HepG2 (cell line): ENCODE measurements at regions not wholly inside any gene's neighbourhood (a gene's known extent, or its start where the extent isn't known, plus 50 kb on each side); places are given as distances from the start of the nearest gene placed in this dataset.

ENCODE experiments used
- ATAC-seq: fragments of 200-7000 bp; cut with Tn5 transposase; 3 replicates; pipeline ENCODE4 v1.9.1; 2020; ENCODE audit warnings: mild to moderate bottlenecking, moderate library complexity
- BruUV-seq: library from RNA; stranded (reverse); fragments of 400-500 nt; replicated peaks from 2 replicates; lab custom pipeline; 2021; lab: Mats Ljungman, UMichigan
- CTCF ChIA-PET: fragments of 300-600 bp; formaldehyde crosslinking; extraction: SDS; loops from one replicate; lab custom pipeline; 2021; ENCODE audit warnings: low total read pairs, inconsistent platforms, low intra/inter-chr PET ratio; lab: Yijun Ruan, JAX
- POLR2A ChIA-PET: fragments of 350-600 bp; sonication (Branson Sonifier 250); formaldehyde crosslinking; loops from one replicate; lab custom pipeline; 2020; ENCODE audit warnings: antibody characterized with exemption, inconsistent platforms; lab: Yijun Ruan, JAX
- DNase-seq: peaks from one replicate; pipeline ENCODE4 v3.0.0-alpha.2; 2015; ENCODE audit warnings: low spot score
- FAIRE-seq: peaks from 3 replicates; lab custom pipeline; 2011; peaks lifted over from hg19 to GRCh38; lab: Jason Lieb, UNC
- H2AFZ ChIP-seq: one replicate; pipeline ENCODE4 v1.6.1; 2011; ENCODE audit warnings: low read length, inconsistent platforms
- H3K27ac ChIP-seq: fragments of 300-600 bp; 3 replicates; pipeline ENCODE4 v1.8.0; 2011; ENCODE audit warnings: mixed run types, mild to moderate bottlenecking, mixed read lengths, low read length, inconsistent platforms; ENCODE audit not compliant: insufficient read depth; ENCODE audit errors: extremely low read length
- H3K27me3 ChIP-seq, 2 experiments: fragments of 200-600 bp in 1 of 2; 2 replicates in 1 of 2; 3 replicates in 1 of 2; pipeline versions ENCODE4 v1.6.0 to v1.8.0; 2011; ENCODE audit warnings: low read length in 2 of 2, mild to moderate bottlenecking in 2 of 2, moderate library complexity in 2 of 2, inconsistent platforms in 1 of 2; ENCODE audit not compliant: insufficient read depth in 2 of 2, control insufficient read depth in 1 of 2
- H3K36me3 ChIP-seq, 2 experiments: fragments of 200-600 bp in 1 of 2; replicated peaks in 1 of 2; 2 replicates in 1 of 2; 3 replicates in 1 of 2; pipeline versions ENCODE4 v1.5.1 to v1.8.0; 2011; ENCODE audit warnings: low read length in 2 of 2, inconsistent platforms in 1 of 2; ENCODE audit not compliant: insufficient read depth in 2 of 2, control insufficient read depth in 1 of 2
- H3K4me1 ChIP-seq: 2 replicates; pipeline ENCODE4 v1.5.1; 2012; ENCODE audit warnings: low read length, inconsistent platforms; ENCODE audit not compliant: insufficient read depth
- H3K4me2 ChIP-seq: 2 replicates; pipeline ENCODE4 v1.6.0; 2011; ENCODE audit warnings: low read depth, low read length, inconsistent platforms
- H3K4me3 ChIP-seq, 3 experiments: fragments of 200-600 bp in 1 of 3; sonication (generic), shearing (Covaris generic) in 1 of 3; replicated peaks in 1 of 3; 2 replicates each; pipeline ENCODE4 v1.5.1; 2011 to 2016; ENCODE audit warnings: low read length in 3 of 3, inconsistent platforms in 2 of 3, low read depth in 2 of 3, mild to moderate bottlenecking in 2 of 3, control low read depth in 1 of 3, mixed read lengths in 1 of 3; ENCODE audit not compliant: insufficient read depth in 1 of 3
- H3K79me2 ChIP-seq: one replicate; pipeline ENCODE4 v1.6.1; 2011; ENCODE audit warnings: low read length, inconsistent platforms; ENCODE audit not compliant: insufficient read depth
- H3K9ac ChIP-seq: 2 replicates; pipeline ENCODE4 v1.6.0; 2011; ENCODE audit warnings: mild to moderate bottlenecking, low read depth, low read length, inconsistent platforms; ENCODE audit not compliant: insufficient read depth
- H3K9me3 ChIP-seq: 2 replicates; pipeline ENCODE4 v1.5.1; 2012; ENCODE audit warnings: mild to moderate bottlenecking, low read length
- H4K20me1 ChIP-seq: 2 replicates; pipeline ENCODE4 v1.6.0; 2011; ENCODE audit warnings: inconsistent platforms, mild to moderate bottlenecking, low read length, moderate library complexity; ENCODE audit not compliant: insufficient read depth
- CENPBD1 ChIP-seq: sonication (generic); formaldehyde crosslinking; IDR thresholded peaks from 2 replicates; pipeline ENCODE4 v1.8.0; 2022; ENCODE audit warnings: missing genetic modification reagents, low read depth, mild to moderate bottlenecking, borderline replicate concordance
- FIP1L1 ChIP-seq: fragments of 200-400 bp; formaldehyde crosslinking; IDR thresholded peaks from 2 replicates; pipeline ENCODE4 v1.6.1; 2018; ENCODE audit warnings: low read depth, mild to moderate bottlenecking, low read length, moderate library complexity, borderline replicate concordance; ENCODE audit not compliant: insufficient read depth
- FOXA1 ChIP-seq, 2 experiments: fragments of 450-650 bp in 1 of 2; sonication (generic) in 1 of 2; formaldehyde crosslinking in 1 of 2; IDR thresholded peaks; 2 replicates each; pipeline versions ENCODE4 v1.4.0 to v1.6.1; 2016 to 2020; ENCODE audit warnings: missing genetic modification reagents in 1 of 2
- HNRNPLL ChIP-seq: fragments of 200-400 bp; formaldehyde crosslinking; IDR thresholded peaks from 2 replicates; pipeline ENCODE4 v1.6.1; 2017; ENCODE audit warnings: mild to moderate bottlenecking, low read depth, low read length; ENCODE audit not compliant: poor library complexity, severe bottlenecking
- LRRFIP1 ChIP-seq: sonication (generic); formaldehyde crosslinking; conservative IDR thresholded peaks from 2 replicates; pipeline ENCODE4 v1.4.0; 2020; ENCODE audit warnings: missing genetic modification reagents
- MAFF ChIP-seq: IDR thresholded peaks from 2 replicates; pipeline ENCODE4 v1.6.1; 2011; ENCODE audit warnings: low read depth, low read length, improper control_type of control experiment
- MAFK ChIP-seq, 2 experiments: IDR thresholded peaks in 1 of 2; conservative IDR thresholded peaks in 1 of 2; 2 replicates each; pipeline ENCODE4 v1.6.1; 2011; ENCODE audit warnings: improper control_type of control experiment in 2 of 2, low read length in 2 of 2
- PHF20 ChIP-seq: sonication (generic); formaldehyde crosslinking; IDR thresholded peaks from 2 replicates; pipeline ENCODE4 v1.5.0; 2020; ENCODE audit warnings: mild to moderate bottlenecking, missing genetic modification reagents
- ZNF17 ChIP-seq: sonication (generic); formaldehyde crosslinking; IDR thresholded peaks from 2 replicates; pipeline ENCODE4 v1.5.0; 2020; ENCODE audit warnings: mild to moderate bottlenecking, missing genetic modification reagents
- ZNF572 ChIP-seq: sonication (generic); formaldehyde crosslinking; IDR thresholded peaks from 2 replicates; pipeline ENCODE4 v1.5.1; 2020; ENCODE audit warnings: mild to moderate bottlenecking, missing genetic modification reagents
- ZNF616 ChIP-seq: sonication (generic); formaldehyde crosslinking; IDR thresholded peaks from 2 replicates; pipeline ENCODE4 v1.5.0; 2020; ENCODE audit warnings: low read depth, mild to moderate bottlenecking, missing genetic modification reagents
- ZNF740 ChIP-seq: sonication (generic); formaldehyde crosslinking; IDR thresholded peaks from 2 replicates; pipeline ENCODE4 v1.4.0; 2020; ENCODE audit warnings: missing genetic modification reagents
- WGBS: methylation state at CpG from one replicate; pipeline ENCODE4 v1.1.6; 2017; ENCODE audit warnings: low lambda C conversion rate; 5-methylcytosine and 5-hydroxymethylcytosine counted together
- in situ Hi-C: cut with HindIII; loops from 2 replicates; pipeline ENCODE4 v1.10.0; 2017; ENCODE audit warnings: low pct_unique_long_range_greater_than_20kb; ENCODE audit not compliant: extremely low pct_ligation_motif_present
- intact Hi-C: fragments of 100-400 bp; cut with micrococcal nuclease; formaldehyde crosslinking; loops from one replicate; pipeline ENCODE4 v1.10.0; 2022; ENCODE audit not compliant: unreplicated experiment
- TF ChIP-seq, protein P1 (sequence below): sonication (generic); formaldehyde crosslinking; IDR thresholded peaks from 2 replicates; pipeline ENCODE4 v1.5.0; 2020; ENCODE audit warnings: mild to moderate bottlenecking, missing genetic modification reagents

GRCh38 chr2:59151805-59152204 lies 910.7 kb upstream of the FANCL start:
- H3K9ac ChIP-seq, result no peak overlapping the region
- ChIA-PET CTCF (no interaction called here), POLR2A (no interaction called here)
- H2AFZ ChIP-seq, result no peak overlapping the region
- FAIRE-seq (no peak), DNase-seq (no peak), ATAC-seq (no peak)
- H3K9me3 ChIP-seq, result no peaks in the 10 kb centered on the region
- 58% methylated on average over 3 of the region's 3 CpGs for WGBS
- H4K20me1 ChIP-seq, result no peaks in the 10 kb centered on the region
- in situ Hi-C loops (no loop called here), intact Hi-C loops (no loop called here)
- no peak overlapping the region for H3K27ac ChIP-seq
- no peak overlapping the region for H3K4me3 ChIP-seq
- H3K4me2 ChIP-seq, result no peak overlapping the region
- no peaks in the 10 kb centered on the region for H3K4me1 ChIP-seq
- TF ChIP-seq MAFF, result peak; percentile 94
- TF ChIP-seq ZNF740 (CRISPR knock-in tag), result no peak
- peak; percentile 92 to 94 for TF ChIP-seq MAFK (conservative IDR thresholded peaks at IDR 0.05 in 1 of 2, IDR thresholded peaks at IDR 0.05 in 1 of 2; ENCODE audit: low read length in 2 of 2)
- no peaks in the 10 kb centered on the region for H3K36me3 ChIP-seq
- H3K79me2 ChIP-seq, result no peaks in the 10 kb centered on the region
- no peaks in the 10 kb centered on the region for H3K27me3 ChIP-seq
- no TSS peak for BruUV-seq

DNA sequence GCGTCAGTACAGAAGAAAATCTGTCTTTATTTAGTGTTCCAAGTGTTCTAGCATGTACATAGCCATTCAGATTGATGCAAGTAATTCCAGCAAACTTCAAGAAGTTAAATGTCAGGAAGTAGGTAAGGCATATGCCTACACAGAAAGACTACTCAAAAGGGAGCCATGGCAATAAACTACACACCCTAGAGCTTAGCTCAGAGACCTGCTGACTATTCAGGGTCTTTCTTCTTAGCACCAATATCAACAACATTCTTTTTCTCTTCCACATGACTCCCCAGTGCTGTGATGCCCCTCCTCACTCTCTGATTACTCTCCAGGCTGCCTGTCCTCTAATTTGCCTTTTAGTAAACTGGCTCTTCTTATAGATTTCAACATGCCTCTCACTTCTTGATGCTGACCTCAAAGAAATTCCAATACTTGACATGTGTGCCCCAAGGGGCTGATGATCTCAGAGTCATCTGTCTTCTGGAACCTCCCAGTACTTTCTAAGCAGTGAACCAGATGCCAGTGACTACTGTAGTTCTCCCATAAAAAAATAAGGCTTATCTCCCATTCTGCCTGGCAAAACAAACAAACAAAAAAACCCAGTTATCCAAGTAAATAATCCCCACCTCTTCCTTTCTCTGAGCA lies 909.2 kb upstream of the FANCL start:
- TF ChIP-seq CENPBD1 (CRISPR knock-in tag), result no peak
- TF ChIP-seq ZNF17, result no peak
- no peak for TF ChIP-seq FOXA1 (IDR thresholded peaks at IDR 0.05)
- TF ChIP-seq FOXA1 (CRISPR knock-in tag; IDR thresholded peaks at IDR 0.05), result no peak
- TF ChIP-seq PHF20 (CRISPR knock-in tag), result no peak
- TF ChIP-seq LRRFIP1 (CRISPR knock-in tag), result no peak
- TF ChIP-seq ZNF572 (CRISPR knock-in tag), result no peak
- no peak for TF ChIP-seq ZNF616 (CRISPR knock-in tag)
- TF ChIP-seq, protein P1, sequence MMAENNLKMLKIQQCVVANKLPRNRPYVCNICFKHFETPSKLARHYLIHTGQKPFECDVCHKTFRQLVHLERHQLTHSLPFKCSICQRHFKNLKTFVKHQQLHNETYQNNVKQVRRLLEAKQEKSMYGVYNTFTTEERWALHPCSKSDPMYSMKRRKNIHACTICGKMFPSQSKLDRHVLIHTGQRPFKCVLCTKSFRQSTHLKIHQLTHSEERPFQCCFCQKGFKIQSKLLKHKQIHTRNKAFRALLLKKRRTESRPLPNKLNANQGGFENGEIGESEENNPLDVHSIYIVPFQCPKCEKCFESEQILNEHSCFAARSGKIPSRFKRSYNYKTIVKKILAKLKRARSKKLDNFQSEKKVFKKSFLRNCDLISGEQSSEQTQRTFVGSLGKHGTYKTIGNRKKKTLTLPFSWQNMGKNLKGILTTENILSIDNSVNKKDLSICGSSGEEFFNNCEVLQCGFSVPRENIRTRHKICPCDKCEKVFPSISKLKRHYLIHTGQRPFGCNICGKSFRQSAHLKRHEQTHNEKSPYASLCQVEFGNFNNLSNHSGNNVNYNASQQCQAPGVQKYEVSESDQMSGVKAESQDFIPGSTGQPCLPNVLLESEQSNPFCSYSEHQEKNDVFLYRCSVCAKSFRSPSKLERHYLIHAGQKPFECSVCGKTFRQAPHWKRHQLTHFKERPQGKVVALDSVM (CRISPR knock-in tag), result no peak
- TF ChIP-seq FIP1L1, result no peak
- TF ChIP-seq HNRNPLL, result no peak
- intact Hi-C loops (no loop called here), in situ Hi-C loops (no loop called here)
- CTCF ChIA-PET, result no interaction called here
- no peaks in the 10 kb centered on the region for H3K4me1 ChIP-seq
- ATAC-seq (no peak), FAIRE-seq (no peak), DNase-seq (no peak)
- 0% methylated on average over 1 of the region's 1 CpG for WGBS
- no peaks in the 10 kb centered on the region for H3K9me3 ChIP-seq
- no peak overlapping the region for H2AFZ ChIP-seq
- no peak overlapping the region for H3K4me3 ChIP-seq
- no peak overlapping the region for H3K9ac ChIP-seq
- H3K4me2 ChIP-seq, result no peak overlapping the region
- H4K20me1 ChIP-seq, result no peaks in the 10 kb centered on the region
- no peaks in the 10 kb centered on the region for H3K79me2 ChIP-seq
- H3K27me3 ChIP-seq, result no peaks in the 10 kb centered on the region
- POLR2A ChIA-PET, result no interaction called here
- H3K27ac ChIP-seq, result no peak overlapping the region
- BruUV-seq, result no TSS peak
- no peaks in the 10 kb centered on the region for H3K36me3 ChIP-seq
